ENCODE measurements at regions not wholly inside any gene's neighbourhood (a gene's known extent, or its start where the extent isn't known, plus 50 kb on each side); places are given as distances from the start of the nearest gene placed in this dataset.

DNA sequence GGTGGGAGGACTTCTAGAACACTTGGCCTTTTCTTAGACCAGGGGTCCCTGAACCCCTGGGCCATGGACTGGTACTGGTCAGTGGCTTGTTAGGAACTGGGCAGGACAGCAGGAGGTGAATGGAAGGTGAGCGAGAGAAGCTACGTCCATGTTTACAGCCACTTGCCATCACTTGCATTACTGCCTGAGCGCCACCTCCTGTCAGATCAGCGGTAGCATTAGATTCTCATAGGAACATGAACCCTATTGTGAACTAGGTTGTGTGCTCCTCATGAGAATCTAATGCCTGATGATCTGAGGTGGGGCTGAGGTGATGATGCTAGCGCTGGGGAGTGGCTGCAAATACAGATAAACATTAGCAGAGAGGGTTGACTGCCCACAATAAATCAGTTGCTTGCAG is 100.9 kb upstream of the IGFBP7 start:
- TF ChIP-seq, protein P1, sequence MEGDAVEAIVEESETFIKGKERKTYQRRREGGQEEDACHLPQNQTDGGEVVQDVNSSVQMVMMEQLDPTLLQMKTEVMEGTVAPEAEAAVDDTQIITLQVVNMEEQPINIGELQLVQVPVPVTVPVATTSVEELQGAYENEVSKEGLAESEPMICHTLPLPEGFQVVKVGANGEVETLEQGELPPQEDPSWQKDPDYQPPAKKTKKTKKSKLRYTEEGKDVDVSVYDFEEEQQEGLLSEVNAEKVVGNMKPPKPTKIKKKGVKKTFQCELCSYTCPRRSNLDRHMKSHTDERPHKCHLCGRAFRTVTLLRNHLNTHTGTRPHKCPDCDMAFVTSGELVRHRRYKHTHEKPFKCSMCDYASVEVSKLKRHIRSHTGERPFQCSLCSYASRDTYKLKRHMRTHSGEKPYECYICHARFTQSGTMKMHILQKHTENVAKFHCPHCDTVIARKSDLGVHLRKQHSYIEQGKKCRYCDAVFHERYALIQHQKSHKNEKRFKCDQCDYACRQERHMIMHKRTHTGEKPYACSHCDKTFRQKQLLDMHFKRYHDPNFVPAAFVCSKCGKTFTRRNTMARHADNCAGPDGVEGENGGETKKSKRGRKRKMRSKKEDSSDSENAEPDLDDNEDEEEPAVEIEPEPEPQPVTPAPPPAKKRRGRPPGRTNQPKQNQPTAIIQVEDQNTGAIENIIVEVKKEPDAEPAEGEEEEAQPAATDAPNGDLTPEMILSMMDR (IDR thresholded peaks at IDR 0.05; ENCODE audit: borderline replicate concordance, control extremely low read depth, extremely low read depth, insufficient read depth, missing control alignments) = no peak
- in situ Hi-C loops (cut with MboI; ENCODE audit: low sequenced_read_pairs, unreplicated experiment) = no loop called here
- no peak for DNase-seq (ENCODE audit: low spot score)

DNA sequence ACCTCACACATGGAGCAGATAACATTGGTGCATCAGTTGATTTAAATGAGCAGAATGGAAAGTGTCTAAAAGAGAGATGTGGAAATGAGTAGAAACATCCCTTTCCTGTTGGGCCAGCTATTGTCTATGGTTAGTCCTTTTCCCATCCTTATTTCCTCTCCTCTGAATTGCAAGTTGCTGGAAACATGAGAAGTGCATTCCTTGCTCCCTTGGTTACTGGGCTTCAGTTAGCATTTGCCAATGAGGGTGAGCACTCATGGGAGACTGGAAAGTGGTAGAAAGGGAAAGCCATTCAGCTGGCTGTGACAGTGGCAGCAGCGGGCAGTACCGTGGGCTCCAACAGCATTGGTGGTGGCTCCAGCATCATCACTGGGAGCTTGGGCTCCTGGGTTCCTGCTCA is 96.0 kb upstream of the IGFBP7 start:
- TF ChIP-seq, protein P1 (IDR thresholded peaks at IDR 0.05; ENCODE audit: borderline replicate concordance, control extremely low read depth, extremely low read depth, insufficient read depth, missing control alignments) = no peak
- no peak for DNase-seq (ENCODE audit: low spot score)
- in situ Hi-C loops (cut with MboI; ENCODE audit: low sequenced_read_pairs, unreplicated experiment) = no loop called here

DNA sequence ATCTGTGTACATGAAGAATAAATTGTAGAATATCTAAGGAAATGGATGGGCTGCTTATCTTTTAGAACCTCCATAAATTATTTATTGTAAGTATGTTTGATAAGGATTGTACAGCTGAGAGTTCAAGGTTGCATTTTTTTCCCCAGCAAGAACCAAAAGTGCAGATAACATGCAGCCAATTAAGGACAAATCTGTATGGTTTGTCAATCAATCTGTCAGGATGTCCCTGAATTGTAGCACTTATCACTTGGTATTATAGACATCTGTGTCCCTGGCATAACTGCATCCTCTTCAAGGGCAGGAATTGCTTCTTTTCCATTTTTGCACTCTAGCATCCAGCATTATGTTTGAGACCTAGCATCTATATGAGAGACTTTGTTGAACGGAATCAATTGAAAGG is 95.4 kb upstream of the IGFBP7 start:
- DNase-seq (ENCODE audit: low spot score) = no peak
- TF ChIP-seq, protein P1 (IDR thresholded peaks at IDR 0.05; ENCODE audit: borderline replicate concordance, control extremely low read depth, extremely low read depth, insufficient read depth, missing control alignments) = no peak
- in situ Hi-C loops (cut with MboI; ENCODE audit: low sequenced_read_pairs, unreplicated experiment) = no loop called here

DNA sequence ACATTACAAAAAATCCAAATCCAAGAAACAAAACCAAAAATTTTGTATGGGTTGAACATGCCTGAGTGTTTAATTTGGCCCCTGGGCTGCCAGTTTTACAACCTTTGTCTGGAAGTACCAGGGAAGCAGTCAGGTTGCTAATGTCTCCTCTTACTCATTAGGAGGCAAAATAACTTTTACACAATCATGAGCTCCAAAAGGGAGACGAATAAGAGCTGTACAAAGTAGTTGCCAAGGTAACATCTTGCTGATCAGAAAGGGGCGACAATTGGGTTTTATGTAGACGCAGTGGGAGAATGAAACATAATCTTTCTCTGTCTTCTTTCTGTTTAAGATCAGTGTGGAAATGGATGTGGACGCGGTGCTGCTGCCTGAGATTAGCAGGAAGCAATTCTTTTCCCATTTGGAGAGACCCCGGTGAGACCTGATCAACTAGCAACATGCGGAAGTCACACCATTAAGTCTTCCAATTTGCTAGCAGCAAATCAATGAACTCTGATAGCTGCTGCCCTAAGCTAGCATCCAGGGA is 90.7 kb upstream of the IGFBP7 start:
- TF ChIP-seq, protein P1 (IDR thresholded peaks at IDR 0.05; ENCODE audit: borderline replicate concordance, control extremely low read depth, extremely low read depth, insufficient read depth, missing control alignments) = no peak
- in situ Hi-C loops (cut with MboI; ENCODE audit: low sequenced_read_pairs, unreplicated experiment) = no loop called here
- DNase-seq (ENCODE audit: low spot score) = no peak

DNA sequence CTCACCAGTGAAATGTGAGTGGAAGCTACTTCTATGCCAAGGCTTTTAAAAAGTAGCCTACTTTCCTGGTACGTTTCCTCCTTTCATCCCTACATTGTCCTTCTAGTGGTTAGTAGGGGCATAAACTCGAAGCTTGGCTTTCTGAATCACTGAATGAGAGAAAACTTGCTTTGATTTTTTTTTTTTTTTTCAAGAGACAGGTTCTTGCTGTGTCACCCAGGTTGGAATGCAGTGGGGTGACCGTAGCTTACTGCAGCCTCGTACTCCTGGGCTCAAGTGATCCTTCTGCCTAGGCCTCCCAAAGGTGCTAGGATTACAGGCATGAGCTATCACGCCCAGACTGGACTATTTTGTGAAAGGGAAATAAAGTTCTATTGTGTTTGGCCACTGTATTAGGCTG is 89.1 kb upstream of the IGFBP7 start:
- in situ Hi-C loops (cut with MboI; ENCODE audit: low sequenced_read_pairs, unreplicated experiment) = no loop called here
- DNase-seq (ENCODE audit: low spot score) = no peak
- TF ChIP-seq, protein P1 (IDR thresholded peaks at IDR 0.05; ENCODE audit: borderline replicate concordance, control extremely low read depth, extremely low read depth, insufficient read depth, missing control alignments) = no peak

DNA sequence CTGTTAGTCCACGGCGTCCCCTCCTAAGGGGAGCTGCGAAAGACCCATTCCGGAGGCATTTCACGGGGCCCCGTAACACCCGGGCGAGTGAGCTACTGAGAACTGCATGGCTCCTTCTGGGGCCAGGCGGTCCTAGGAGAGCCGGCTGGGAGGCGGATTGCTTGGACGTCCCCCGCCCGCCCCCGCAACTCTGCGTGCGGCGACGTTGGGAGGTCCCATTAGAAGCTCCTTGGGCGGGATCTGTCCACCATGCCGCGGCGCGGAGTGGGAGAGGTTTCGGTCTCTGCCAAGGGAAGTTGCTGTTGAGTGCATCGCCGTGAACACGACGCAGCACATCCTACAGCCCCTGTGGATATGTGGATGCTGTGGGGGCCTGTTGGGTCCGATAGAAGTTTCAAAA is 85.4 kb upstream of the IGFBP7 start:
- in situ Hi-C loops (cut with MboI; ENCODE audit: low sequenced_read_pairs, unreplicated experiment) = no loop called here
- TF ChIP-seq, protein P1 (IDR thresholded peaks at IDR 0.05; ENCODE audit: borderline replicate concordance, control extremely low read depth, extremely low read depth, insufficient read depth, missing control alignments) = no peak

More for the DNA sequence above, 85.4 kb upstream of the IGFBP7 start:
- no peak for DNase-seq (ENCODE audit: low spot score)
